Astrocyte of the cerebellum (primary cell): ENCODE measurements at regions not wholly inside any gene's neighbourhood (a gene's known extent, or its start where the extent isn't known, plus 50 kb on each side); places are given as distances from the start of the nearest gene placed in this dataset.

Source experiments
- DNase-seq: peaks from one replicate; pipeline ENCODE4 v3.0.0-alpha.2; 2011; ENCODE audit warnings: low read depth
- H3K4me3 ChIP-seq: 2 replicates; pipeline ENCODE4 v1.5.1; 2011; ENCODE audit warnings: mild to moderate bottlenecking, low read depth, low read length, moderate library complexity
- in situ Hi-C: cut with HindIII; loops from 2 replicates; pipeline ENCODE4 v1.10.0; 2017; ENCODE audit warnings: low sequenced_read_pairs
- TF ChIP-seq, protein P1 (sequence below): IDR thresholded peaks from 2 replicates; pipeline ENCODE4 v1.5.1; 2012; ENCODE audit warnings: low read length, low read depth, moderate library complexity, mild to moderate bottlenecking; ENCODE audit errors: missing control alignments

DNA sequence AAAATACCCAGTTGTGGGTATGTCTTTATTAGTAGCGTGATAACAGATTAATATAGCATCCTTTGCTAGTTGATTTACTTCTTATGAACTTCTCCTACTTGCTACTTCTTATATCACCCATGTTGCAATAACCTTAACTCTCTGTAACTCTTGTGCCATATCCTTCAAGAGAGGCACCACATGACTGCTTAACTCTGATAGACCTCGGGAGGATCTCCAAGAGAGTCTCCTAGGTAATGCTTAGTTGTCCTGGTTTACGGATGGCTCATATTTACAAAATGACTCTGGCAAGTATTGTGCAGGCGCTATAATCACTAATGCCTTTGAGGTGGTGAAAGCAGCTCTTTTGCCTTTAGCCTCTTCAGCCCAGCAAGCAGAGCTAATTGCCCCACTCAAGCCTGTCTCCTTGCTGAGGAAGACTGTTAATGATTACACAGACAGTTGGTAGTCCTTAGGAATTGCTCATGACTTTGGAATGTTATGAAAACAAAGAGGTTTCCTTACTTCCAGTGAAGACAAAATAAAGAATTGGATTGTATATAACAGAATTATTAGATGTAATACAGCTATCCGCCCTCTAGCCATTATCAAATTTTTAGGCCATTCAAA, 1305.8 kb downstream of the PCDH7 start:
- peak; percentile 38 for DNase-seq
- TF ChIP-seq, protein P1, sequence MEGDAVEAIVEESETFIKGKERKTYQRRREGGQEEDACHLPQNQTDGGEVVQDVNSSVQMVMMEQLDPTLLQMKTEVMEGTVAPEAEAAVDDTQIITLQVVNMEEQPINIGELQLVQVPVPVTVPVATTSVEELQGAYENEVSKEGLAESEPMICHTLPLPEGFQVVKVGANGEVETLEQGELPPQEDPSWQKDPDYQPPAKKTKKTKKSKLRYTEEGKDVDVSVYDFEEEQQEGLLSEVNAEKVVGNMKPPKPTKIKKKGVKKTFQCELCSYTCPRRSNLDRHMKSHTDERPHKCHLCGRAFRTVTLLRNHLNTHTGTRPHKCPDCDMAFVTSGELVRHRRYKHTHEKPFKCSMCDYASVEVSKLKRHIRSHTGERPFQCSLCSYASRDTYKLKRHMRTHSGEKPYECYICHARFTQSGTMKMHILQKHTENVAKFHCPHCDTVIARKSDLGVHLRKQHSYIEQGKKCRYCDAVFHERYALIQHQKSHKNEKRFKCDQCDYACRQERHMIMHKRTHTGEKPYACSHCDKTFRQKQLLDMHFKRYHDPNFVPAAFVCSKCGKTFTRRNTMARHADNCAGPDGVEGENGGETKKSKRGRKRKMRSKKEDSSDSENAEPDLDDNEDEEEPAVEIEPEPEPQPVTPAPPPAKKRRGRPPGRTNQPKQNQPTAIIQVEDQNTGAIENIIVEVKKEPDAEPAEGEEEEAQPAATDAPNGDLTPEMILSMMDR = no peak
- in situ Hi-C loops = no loop called here
- H3K4me3 ChIP-seq = no peak overlapping the region

GRCh38 chr4:32030406-32030805, 1310.2 kb downstream of the PCDH7 start:
- no peak overlapping the region for H3K4me3 ChIP-seq
- in situ Hi-C loops = no loop called here
- no peak for DNase-seq
- TF ChIP-seq, protein P1 = no peak

DNA sequence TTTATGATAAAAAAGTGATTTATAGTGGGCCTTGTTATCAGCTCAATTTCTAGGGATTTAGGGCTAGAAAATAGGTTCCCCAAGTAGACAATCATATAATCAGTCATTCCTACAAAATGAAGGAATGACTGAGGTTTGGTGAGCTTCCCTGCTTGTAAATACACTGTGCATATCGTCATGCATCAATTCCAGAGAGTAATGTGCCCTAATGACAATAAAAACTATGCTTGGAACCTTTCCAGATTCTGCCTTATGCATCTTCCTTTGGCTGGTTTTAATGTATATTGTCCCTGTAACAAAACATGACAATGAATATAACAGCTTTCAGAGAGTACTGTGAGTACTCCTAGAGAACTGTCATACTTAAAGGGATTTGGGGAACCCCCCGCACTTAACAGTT, 1310.9 kb downstream of the PCDH7 start:
- no peak for DNase-seq
- H3K4me3 ChIP-seq = no peak overlapping the region
- TF ChIP-seq, protein P1 = no peak
- in situ Hi-C loops = no loop called here

DNA sequence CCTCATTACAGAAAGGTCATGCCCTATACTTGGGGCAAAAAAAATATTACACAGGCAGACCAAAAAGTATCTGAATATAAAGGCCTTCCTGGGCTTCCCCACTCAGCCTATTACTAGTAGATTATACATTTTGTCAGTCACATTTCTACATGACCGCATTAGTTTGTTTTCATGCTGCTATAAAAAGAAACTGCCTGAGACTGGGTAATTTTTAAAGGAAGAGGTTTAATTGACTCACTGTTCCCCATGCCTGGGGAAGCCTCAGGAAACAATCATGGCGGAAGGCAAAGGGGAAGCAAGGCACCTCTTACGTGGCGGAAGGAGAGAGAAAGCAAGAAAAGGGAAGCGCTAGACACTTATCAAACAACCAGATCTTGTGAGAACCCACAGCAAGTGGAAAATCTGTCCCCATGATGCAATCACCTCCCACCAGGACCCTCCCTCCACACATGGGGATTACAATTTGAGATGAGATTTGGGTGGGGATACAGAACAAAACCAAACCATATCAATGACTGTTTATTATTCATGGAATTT, 1312.0 kb downstream of the PCDH7 start:
- in situ Hi-C loops = no loop called here
- TF ChIP-seq, protein P1 = no peak
- no peak for DNase-seq
- no peak overlapping the region for H3K4me3 ChIP-seq

DNA sequence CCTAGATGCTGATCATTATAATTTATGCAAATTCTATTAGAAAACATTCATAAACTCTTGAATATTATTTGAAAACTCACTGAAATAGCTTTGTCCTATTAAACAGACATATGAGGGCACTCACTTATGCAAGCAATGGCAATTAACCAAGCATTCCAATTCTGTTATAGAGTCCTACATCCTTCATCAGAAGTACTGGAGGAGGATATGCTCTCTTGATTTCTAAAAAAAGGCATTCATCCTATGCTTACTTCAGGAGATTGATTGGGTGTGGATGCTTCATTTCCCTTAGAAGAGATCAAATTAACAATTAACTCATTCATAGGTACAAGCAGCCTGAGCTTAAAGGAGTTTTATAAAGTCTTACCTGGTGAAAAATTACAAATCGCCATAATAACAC, 1317.2 kb downstream of the PCDH7 start:
- in situ Hi-C loops = no loop called here
- H3K4me3 ChIP-seq = no peak overlapping the region
- TF ChIP-seq, protein P1 = no peak
- DNase-seq = no peak

- TF ChIP-seq, protein P1 = no peak
- no peak for DNase-seq
- in situ Hi-C loops = no loop called here
- no peak overlapping the region for H3K4me3 ChIP-seq
These were observed 1322.5 kb downstream of the PCDH7 start for GRCh38 chr4:32042486-32043247.
